GM19099 (cell line): ENCODE measurements at regions not wholly inside any gene's neighbourhood (a gene's known extent, or its start where the extent isn't known, plus 50 kb on each side); places are given as distances from the start of the nearest gene placed in this dataset.

ENCODE experiments used
- POLR2A ChIP-seq: IDR thresholded peaks from 3 replicates; pipeline ENCODE4 v1.6.1; 2011; ENCODE audit warnings: low read depth; ENCODE audit not compliant: insufficient read length; ENCODE audit errors: extremely low read depth

- no peak for TF ChIP-seq POLR2A
Measured at GRCh38 chr1:198848649-198849048, 209.8 kb downstream of the PTPRC start.

- TF ChIP-seq POLR2A, result no peak
Measured at GRCh38 chr1:198849093-198849492, 210.3 kb downstream of the PTPRC start.

- TF ChIP-seq POLR2A, result no peak
Measured at GRCh38 chr1:198850196-198850595, 211.4 kb downstream of the PTPRC start.

GRCh38 chr1:198856601-198857000 lies 217.8 kb downstream of the PTPRC start:
- no peak for TF ChIP-seq POLR2A

GRCh38 chr1:198858033-198858432 lies 219.2 kb downstream of the PTPRC start:
- no peak for TF ChIP-seq POLR2A

GRCh38 chr1:198860371-198860770 lies 221.5 kb downstream of the PTPRC start:
- TF ChIP-seq POLR2A, result no peak

GRCh38 chr1:198861636-198862035 lies 222.8 kb downstream of the PTPRC start:
- no peak for TF ChIP-seq POLR2A

GRCh38 chr1:198864695-198865094 lies 225.9 kb downstream of the PTPRC start:
- TF ChIP-seq POLR2A, result no peak

GRCh38 chr1:198865319-198865718 lies 226.5 kb downstream of the PTPRC start:
- no peak for TF ChIP-seq POLR2A

GRCh38 chr1:198867182-198867581 lies 228.3 kb downstream of the PTPRC start:
- no peak for TF ChIP-seq POLR2A

GRCh38 chr1:198873696-198874230 lies 234.9 kb downstream of the PTPRC start:
- no peak for TF ChIP-seq POLR2A

- no peak for TF ChIP-seq POLR2A
Measured at GRCh38 chr1:198876371-198876871, 237.6 kb downstream of the PTPRC start.

GRCh38 chr1:198878566-198878965 lies 239.7 kb downstream of the PTPRC start:
- TF ChIP-seq POLR2A, result no peak

- TF ChIP-seq POLR2A, result no peak
Measured at GRCh38 chr1:198879711-198880306, 241.0 kb downstream of the PTPRC start.

GRCh38 chr1:198880397-198880796 lies 241.6 kb downstream of the PTPRC start:
- TF ChIP-seq POLR2A, result no peak

GRCh38 chr1:198880818-198881597 lies 242.2 kb downstream of the PTPRC start:
- no peak for TF ChIP-seq POLR2A

- TF ChIP-seq POLR2A, result no peak
Measured at GRCh38 chr1:198883184-198883583, 244.3 kb downstream of the PTPRC start.

GRCh38 chr1:198887866-198888265 lies 249.0 kb downstream of the PTPRC start:
- TF ChIP-seq POLR2A, result no peak
